ENCODE measurements at regions not wholly inside any gene's neighbourhood (a gene's known extent, or its start where the extent isn't known, plus 50 kb on each side); places are given as distances from the start of the nearest gene placed in this dataset.

DNA sequence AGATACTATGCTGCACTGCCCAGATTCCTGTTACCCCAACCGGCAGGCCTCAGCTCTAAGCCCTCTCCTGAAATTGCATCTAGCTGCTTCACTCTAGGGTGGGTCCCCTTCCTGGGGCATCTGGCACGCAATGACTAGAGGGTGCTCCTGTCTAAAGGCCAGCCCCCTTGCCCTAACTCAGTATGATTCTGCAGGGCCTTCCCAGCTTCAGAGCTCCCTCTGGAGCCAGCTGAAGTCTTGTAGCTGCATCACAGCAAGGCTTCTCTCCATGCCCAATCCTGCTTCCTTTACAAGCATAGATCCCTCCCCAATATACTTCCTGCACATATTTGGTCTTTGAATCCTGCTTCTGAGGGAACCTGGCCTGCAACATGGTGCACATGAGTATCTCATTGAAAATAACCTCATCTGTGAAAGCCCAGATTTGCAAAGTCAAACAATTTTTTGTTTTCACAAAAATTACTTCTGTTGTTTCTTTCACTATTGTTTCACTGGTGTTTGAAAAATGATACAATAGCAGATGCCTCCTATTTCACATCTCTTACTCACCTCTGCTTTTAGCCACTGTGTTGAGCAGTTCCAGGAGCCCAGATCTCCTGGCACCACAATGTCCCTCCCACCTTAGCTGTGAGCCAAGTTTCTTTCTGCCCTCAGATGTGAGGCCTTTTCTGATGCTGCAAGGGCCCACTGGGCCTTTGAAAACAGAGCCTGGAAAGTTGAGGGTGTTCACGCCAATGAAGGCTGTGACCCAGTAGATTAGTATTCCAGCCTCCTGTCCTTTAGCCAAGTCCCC, 169.5 kb upstream of the EGLN3 start:
- Histone ChIP-seq H3K4me3 (ENCODE audit: extremely low read depth, insufficient read depth, low read length, poor library complexity, severe bottlenecking) (no peak overlapping the region), H3K4me1 (ENCODE audit: control insufficient read depth, insufficient read depth, low read length, poor library complexity, severe bottlenecking) (no peaks in the 10 kb centered on the region), H3K36me3 (ENCODE audit: control insufficient read depth, insufficient read depth, low read length) (no peaks in the 10 kb centered on the region), H3K9me3 (ENCODE audit: control insufficient read depth, low read length) (peaks cover 5% of the 10 kb centered on the region), H3K27ac (ENCODE audit: low read depth, low read length, severe bottlenecking) (no peak overlapping the region)
- 64 to 78% methylated on average over 2 to 3 of the region's 3 CpGs for WGBS, 2 experiments (ENCODE audit: insufficient coverage in 2 of 2)

DNA sequence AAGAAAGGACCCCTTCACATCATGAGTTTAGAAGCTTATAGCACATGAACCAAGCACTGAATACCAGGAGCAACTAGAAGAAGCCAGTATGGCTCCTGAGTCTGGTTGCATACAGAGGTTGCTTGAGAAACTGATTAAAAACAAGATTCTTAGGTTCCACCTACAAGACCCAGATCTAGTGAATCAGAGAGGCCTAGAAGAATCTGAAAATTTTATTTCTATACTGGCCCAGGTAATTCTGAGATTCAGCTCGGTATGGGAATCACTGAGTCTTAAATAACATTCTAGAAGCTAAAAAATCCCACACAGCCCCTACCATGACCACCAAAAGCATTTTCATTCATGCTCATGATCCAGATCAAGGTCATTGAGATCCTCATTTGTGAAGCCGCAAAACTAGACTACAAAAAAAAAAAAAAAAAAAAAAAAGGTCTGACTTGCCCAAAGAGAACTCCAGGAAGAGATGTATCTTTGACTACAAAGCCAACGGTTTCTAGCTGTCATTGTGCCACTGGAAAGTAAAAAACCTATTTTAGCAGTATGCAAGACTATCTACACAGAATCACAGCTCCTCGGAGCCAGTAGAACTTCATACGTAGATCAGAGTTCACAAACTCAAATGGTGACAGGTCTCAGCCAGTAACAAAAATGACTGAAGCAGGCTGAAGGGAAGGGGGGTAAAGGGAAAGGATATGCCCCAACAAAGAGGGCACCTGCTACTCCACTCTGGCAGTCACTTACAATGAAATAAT, 168.4 kb upstream of the EGLN3 start:
- Histone ChIP-seq H3K27ac (ENCODE audit: low read depth, low read length, severe bottlenecking) (no peak overlapping the region), H3K4me1 (ENCODE audit: control insufficient read depth, insufficient read depth, low read length, poor library complexity, severe bottlenecking) (no peaks in the 10 kb centered on the region), H3K9me3 (ENCODE audit: control insufficient read depth, low read length) (peaks cover 5% of the 10 kb centered on the region), H3K4me3 (ENCODE audit: extremely low read depth, insufficient read depth, low read length, poor library complexity, severe bottlenecking) (no peak overlapping the region), H3K36me3 (ENCODE audit: control insufficient read depth, insufficient read depth, low read length) (no peaks in the 10 kb centered on the region)
- WGBS, 2 experiments (ENCODE audit: insufficient coverage in 2 of 2), result 88 to 96% methylated on average over 3 to 4 of the region's 5 CpGs

DNA sequence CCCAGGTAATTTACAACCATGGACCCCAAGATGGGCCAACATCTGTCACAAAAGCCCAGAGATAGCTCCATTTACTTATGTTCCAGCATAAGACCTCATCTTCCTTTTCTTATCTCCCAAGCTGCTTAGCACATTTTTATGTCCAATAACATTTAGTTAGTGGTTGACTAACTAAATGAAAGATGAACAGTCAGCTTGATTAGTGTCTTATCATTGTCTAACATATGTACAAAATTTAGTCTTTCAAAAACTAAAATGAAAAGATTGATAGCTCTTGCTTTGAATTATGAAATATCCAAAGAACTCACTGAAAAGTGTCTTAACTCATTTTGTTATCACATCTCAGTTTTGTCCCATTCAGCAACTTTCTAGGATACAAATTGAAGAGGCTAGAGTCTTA, 163.1 kb upstream of the EGLN3 start:
- Histone ChIP-seq H3K36me3 (ENCODE audit: control insufficient read depth, insufficient read depth, low read length) (no peaks in the 10 kb centered on the region), H3K27ac (ENCODE audit: low read depth, low read length, severe bottlenecking) (no peak overlapping the region), H3K9me3 (ENCODE audit: control insufficient read depth, low read length) (peaks cover 5% of the 10 kb centered on the region), H3K4me1 (ENCODE audit: control insufficient read depth, insufficient read depth, low read length, poor library complexity, severe bottlenecking) (peaks cover 9% of the 10 kb centered on the region), H3K4me3 (ENCODE audit: extremely low read depth, insufficient read depth, low read length, poor library complexity, severe bottlenecking) (no peak overlapping the region)

DNA sequence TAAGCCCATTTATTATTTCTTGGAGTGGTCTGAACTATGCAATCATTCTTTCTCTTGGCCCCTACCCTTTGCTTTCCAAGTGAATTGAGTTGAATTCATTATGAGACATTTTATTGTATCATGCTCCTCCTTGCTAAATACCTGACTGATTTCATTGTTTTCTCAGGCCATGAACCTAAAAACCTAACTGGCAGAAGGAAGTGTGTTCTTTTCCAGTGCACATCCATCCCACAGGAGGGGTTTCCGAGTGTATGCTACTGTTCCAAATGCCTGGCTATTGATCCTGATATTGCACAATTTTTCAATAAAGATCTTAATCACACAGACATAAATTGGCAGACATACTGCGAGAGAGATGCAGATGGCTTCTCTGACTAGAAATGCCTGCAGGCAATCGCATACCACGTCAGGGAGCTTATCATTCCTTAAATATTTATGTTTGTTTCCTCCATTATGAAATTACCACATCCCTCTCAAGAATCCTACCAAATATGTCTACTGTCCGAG, 162.2 kb upstream of the EGLN3 start:
- Histone ChIP-seq H3K4me1 (ENCODE audit: control insufficient read depth, insufficient read depth, low read length, poor library complexity, severe bottlenecking) (peaks cover 9% of the 10 kb centered on the region), H3K4me3 (ENCODE audit: extremely low read depth, insufficient read depth, low read length, poor library complexity, severe bottlenecking) (no peak overlapping the region), H3K27ac (ENCODE audit: low read depth, low read length, severe bottlenecking) (no peak overlapping the region), H3K36me3 (ENCODE audit: control insufficient read depth, insufficient read depth, low read length) (no peaks in the 10 kb centered on the region), H3K9me3 (ENCODE audit: control insufficient read depth, low read length) (peaks cover 5% of the 10 kb centered on the region)
- WGBS, 2 experiments (ENCODE audit: insufficient coverage in 2 of 2), result 84 to 94% methylated on average over 4 of the region's 5 CpGs

DNA sequence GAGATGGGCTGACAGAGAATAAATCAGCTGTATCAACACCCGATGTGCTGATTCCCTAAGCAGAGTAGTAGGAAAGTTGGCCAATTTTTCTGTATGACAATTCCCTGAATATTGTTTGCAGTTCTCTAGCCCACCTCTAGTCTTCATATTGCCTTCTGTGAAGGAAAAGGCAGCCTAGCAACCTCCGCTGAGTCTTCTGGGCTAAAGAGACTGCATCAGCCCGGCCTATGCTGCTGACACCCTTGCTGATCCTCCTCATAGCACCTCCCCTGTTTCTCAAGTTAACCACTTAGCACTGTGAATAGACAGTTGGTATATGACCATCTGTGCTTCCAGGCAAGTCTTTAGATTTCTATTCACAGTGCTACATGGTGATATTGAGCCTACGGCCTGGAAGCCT, 161.1 kb upstream of the EGLN3 start:
- H3K4me3 ChIP-seq (ENCODE audit: extremely low read depth, insufficient read depth, low read length, poor library complexity, severe bottlenecking), result no peak overlapping the region
- H3K36me3 ChIP-seq (ENCODE audit: control insufficient read depth, insufficient read depth, low read length), result no peaks in the 10 kb centered on the region
- H3K9me3 ChIP-seq (ENCODE audit: control insufficient read depth, low read length), result peaks cover 5% of the 10 kb centered on the region
- H3K4me1 ChIP-seq (ENCODE audit: control insufficient read depth, insufficient read depth, low read length, poor library complexity, severe bottlenecking), result peaks cover 9% of the 10 kb centered on the region
- 86 to 90% methylated on average over 3 to 4 of the region's 4 CpGs for WGBS, 2 experiments (ENCODE audit: insufficient coverage in 2 of 2)
- H3K27ac ChIP-seq (ENCODE audit: low read depth, low read length, severe bottlenecking), result no peak overlapping the region

DNA sequence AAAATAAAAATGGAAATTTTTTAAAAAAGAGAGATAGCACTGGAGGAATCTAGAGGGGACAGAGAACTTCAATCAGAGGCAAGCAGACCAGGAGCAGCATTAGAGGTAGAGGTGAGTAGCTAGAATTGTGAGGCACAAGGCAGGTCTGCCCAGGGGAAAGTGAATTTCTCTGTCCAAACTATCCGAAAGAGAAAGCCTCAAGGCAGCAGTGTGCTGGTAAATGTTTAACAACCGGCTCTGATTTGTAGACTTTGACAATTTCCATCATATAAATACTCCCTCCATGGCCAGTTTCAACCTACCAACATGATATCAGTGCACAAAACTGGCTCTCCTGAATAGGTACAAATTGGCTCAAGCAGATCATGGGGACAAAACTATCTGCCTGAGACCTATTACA, 160.6 kb upstream of the EGLN3 start:
- WGBS, 2 experiments (ENCODE audit: insufficient coverage in 2 of 2), result 86% methylated on average over 2 of the region's 2 CpGs; no CpG with 5 or more reads in 1 of the 2 experiments
- no peak overlapping the region for H3K27ac ChIP-seq (ENCODE audit: low read depth, low read length, severe bottlenecking)
- H3K9me3 ChIP-seq (ENCODE audit: control insufficient read depth, low read length), result peaks cover 5% of the 10 kb centered on the region

DNA sequence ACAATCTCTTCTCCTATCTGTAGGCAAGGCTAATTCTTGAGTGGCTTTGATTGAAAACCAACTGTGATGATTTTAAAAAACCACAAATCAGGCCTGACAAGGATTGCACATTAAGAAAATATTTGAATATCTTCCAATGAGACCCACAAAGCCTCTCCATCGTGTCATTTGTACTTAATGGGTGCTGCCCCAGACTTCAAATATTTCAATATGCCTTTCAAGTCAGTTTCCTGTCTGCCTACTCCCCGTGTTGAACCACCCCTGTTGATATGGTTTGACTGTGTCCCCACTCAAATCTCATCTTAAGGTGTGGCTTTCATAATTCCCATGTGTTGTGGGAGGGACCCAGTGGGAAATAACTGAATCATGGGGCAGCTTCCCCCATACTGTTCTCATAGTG, 159.7 kb upstream of the EGLN3 start:
- Histone ChIP-seq H3K27ac (ENCODE audit: low read depth, low read length, severe bottlenecking) (no peak overlapping the region), H3K36me3 (ENCODE audit: control insufficient read depth, insufficient read depth, low read length) (no peaks in the 10 kb centered on the region)
- WGBS, 2 experiments (ENCODE audit: insufficient coverage in 2 of 2), result 88 to 100% methylated on average over 1 of the region's 2 CpGs

More for the DNA sequence above, 160.6 kb upstream of the EGLN3 start:
- Histone ChIP-seq H3K4me1 (ENCODE audit: control insufficient read depth, insufficient read depth, low read length, poor library complexity, severe bottlenecking) (peaks cover 10% of the 10 kb centered on the region), H3K4me3 (ENCODE audit: extremely low read depth, insufficient read depth, low read length, poor library complexity, severe bottlenecking) (no peak overlapping the region), H3K36me3 (ENCODE audit: control insufficient read depth, insufficient read depth, low read length) (no peaks in the 10 kb centered on the region)

DNA sequence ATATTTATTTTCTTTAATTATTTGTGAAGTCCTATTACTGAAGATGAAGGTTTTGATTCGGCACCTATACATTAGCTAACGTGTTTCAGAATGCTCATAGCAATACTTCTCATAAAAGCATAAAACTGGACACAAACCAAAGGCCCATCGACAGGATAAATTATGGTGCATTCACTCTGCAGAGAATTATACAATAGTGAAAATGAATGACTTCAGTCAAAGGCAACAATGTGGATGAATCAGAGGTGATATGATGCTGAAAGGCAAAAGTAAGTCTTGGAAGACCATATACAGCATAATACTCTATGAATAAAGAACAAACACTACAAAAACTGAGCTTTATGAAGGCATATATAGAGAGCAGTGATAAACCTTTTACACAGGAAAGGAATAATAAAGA, 156.6 kb upstream of the EGLN3 start:
- peaks cover 26% of the 10 kb centered on the region for H3K4me1 ChIP-seq (ENCODE audit: control insufficient read depth, insufficient read depth, low read length, poor library complexity, severe bottlenecking)
- H3K4me3 ChIP-seq (ENCODE audit: extremely low read depth, insufficient read depth, low read length, poor library complexity, severe bottlenecking), result no peak overlapping the region
- H3K9me3 ChIP-seq (ENCODE audit: control insufficient read depth, low read length), result no peaks in the 10 kb centered on the region
- 90% methylated on average over 2 of the region's 3 CpGs; no CpG with 5 or more reads in 1 of the 2 experiments for WGBS, 2 experiments (ENCODE audit: insufficient coverage in 2 of 2)
- no peak overlapping the region for H3K27ac ChIP-seq (ENCODE audit: low read depth, low read length, severe bottlenecking)
- no peaks in the 10 kb centered on the region for H3K36me3 ChIP-seq (ENCODE audit: control insufficient read depth, insufficient read depth, low read length)

More for the DNA sequence above, 159.7 kb upstream of the EGLN3 start:
- H3K4me1 ChIP-seq (ENCODE audit: control insufficient read depth, insufficient read depth, low read length, poor library complexity, severe bottlenecking), result peaks cover 13% of the 10 kb centered on the region
- no peaks in the 10 kb centered on the region for H3K9me3 ChIP-seq (ENCODE audit: control insufficient read depth, low read length)
- H3K4me3 ChIP-seq (ENCODE audit: extremely low read depth, insufficient read depth, low read length, poor library complexity, severe bottlenecking), result no peak overlapping the region

DNA sequence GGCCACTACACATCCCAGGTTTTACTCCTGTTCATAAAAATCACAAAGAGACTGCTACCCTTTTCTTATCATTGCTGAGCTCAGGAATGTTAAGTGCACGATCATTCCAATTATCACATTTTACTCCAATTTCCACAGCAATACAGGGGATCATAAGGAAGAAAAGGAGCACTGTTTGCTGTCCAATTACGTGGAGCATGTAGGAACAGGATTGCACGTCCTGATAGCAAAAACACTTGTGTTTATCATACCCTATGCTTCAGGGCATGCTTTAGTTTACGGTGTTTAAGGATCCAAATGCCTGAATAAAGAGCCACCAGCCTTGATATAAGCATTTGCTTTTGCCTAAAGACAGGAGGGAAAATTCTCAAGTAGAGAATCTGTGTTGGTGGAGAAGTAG, 155.4 kb upstream of the EGLN3 start:
- H3K4me1 ChIP-seq (ENCODE audit: control insufficient read depth, insufficient read depth, low read length, poor library complexity, severe bottlenecking), result peaks cover 25% of the 10 kb centered on the region
- H3K27ac ChIP-seq (ENCODE audit: low read depth, low read length, severe bottlenecking), result no peak overlapping the region
- WGBS, 2 experiments (ENCODE audit: insufficient coverage in 2 of 2), result 91 to 96% methylated on average over 3 to 4 of the region's 4 CpGs
- H3K36me3 ChIP-seq (ENCODE audit: control insufficient read depth, insufficient read depth, low read length), result no peaks in the 10 kb centered on the region
- no peak overlapping the region for H3K4me3 ChIP-seq (ENCODE audit: extremely low read depth, insufficient read depth, low read length, poor library complexity, severe bottlenecking)
- no peaks in the 10 kb centered on the region for H3K9me3 ChIP-seq (ENCODE audit: control insufficient read depth, low read length)

DNA sequence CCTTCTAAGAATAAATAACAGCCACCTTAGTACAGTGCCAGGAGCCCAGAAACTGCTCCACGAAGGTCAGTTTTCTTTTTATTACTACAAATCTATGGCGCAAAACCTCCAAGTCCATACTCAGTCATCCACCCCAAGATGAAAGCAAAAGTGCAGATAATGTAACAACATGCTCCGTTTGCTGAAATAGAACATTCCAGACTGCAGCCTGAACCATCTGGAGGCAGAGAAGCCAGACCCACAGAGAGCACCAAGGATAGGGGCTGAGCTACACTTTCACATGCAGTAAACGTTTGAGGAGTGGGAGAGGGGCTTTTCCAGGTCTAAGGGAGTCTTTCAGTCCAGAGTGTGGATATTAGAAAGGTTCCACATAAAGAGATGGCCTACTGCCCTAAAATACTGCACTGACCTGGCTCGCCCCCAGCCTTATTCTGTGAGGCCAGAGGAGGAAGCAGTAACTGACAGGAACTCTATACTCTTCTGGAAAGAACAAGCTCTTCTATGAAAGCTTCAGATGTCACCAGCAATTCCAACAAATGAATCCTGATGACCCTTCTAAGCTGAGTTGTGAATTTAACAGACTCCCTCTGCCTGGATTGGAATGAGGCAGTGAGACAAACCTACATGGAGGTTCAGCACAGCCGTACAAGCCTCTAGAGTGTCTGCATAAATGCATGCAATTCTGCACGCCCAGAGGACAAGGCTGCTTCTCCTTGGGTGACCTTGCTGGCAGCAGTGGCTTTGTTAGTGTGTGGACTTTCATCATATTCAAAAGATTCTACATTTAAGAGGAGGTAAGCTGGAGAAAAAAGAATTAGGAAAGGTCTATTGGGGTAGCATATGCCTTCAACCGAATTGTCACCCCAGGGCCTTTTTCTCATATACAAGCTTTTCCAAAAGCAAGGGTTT, 153.9 kb upstream of the EGLN3 start:
- 94 to 95% methylated on average over 3 to 5 of the region's 8 CpGs for WGBS, 2 experiments (ENCODE audit: insufficient coverage in 2 of 2)
- H3K9me3 ChIP-seq (ENCODE audit: control insufficient read depth, low read length), result no peaks in the 10 kb centered on the region
- no peaks in the 10 kb centered on the region for H3K36me3 ChIP-seq (ENCODE audit: control insufficient read depth, insufficient read depth, low read length)
- H3K27ac ChIP-seq (ENCODE audit: low read depth, low read length, severe bottlenecking), result no peak overlapping the region
- no peak overlapping the region for H3K4me3 ChIP-seq (ENCODE audit: extremely low read depth, insufficient read depth, low read length, poor library complexity, severe bottlenecking)
- peaks cover 25% of the 10 kb centered on the region for H3K4me1 ChIP-seq (ENCODE audit: control insufficient read depth, insufficient read depth, low read length, poor library complexity, severe bottlenecking)
